ENCODE measurements at regions not wholly inside any gene's neighbourhood (a gene's known extent, or its start where the extent isn't known, plus 50 kb on each side); places are given as distances from the start of the nearest gene placed in this dataset.

GRCh38 chr4:187865914-187866313, 129.7 kb upstream of the ZFP42 start:
- Histone ChIP-seq H3K27ac (ENCODE audit: low read depth, low read length, poor library complexity, severe bottlenecking) (no peak overlapping the region), H3K4me1 (ENCODE audit: insufficient read depth, low read length, poor library complexity, severe bottlenecking) (no peaks in the 10 kb centered on the region), H3K9me3 (ENCODE audit: low read depth, low read length, poor library complexity, severe bottlenecking) (no peaks in the 10 kb centered on the region), H3K4me3 (ENCODE audit: low read depth, low read length, poor library complexity, severe bottlenecking) (no peak overlapping the region), H3K27me3 (replicated peaks; ENCODE audit: insufficient read depth, low read depth, low read length, poor library complexity) (no peaks in the 10 kb centered on the region), H3K36me3 (ENCODE audit: insufficient read depth, low read length, poor library complexity, severe bottlenecking) (no peaks in the 10 kb centered on the region)
- CTCF ChIA-PET = no interaction called here
- TF ChIP-seq CTCF (conservative IDR thresholded peaks at IDR 0.05; ENCODE audit: low read depth, low read length) = no peak
- TF ChIP-seq EZH2 (IDR thresholded peaks at IDR 0.05; ENCODE audit: borderline replicate concordance, low read depth, low read length, poor library complexity, severe bottlenecking) = no peak
- DNase-seq (ENCODE audit: low spot score) = peak; percentile 14
- POLR2A ChIA-PET (ENCODE audit: low non-redundant PET) = no interaction called here
- intact Hi-C loops (cut with micrococcal nuclease; ENCODE audit: unreplicated experiment) = no loop called here
- no TSS peak for BruUV-seq (replicated peaks)

DNA sequence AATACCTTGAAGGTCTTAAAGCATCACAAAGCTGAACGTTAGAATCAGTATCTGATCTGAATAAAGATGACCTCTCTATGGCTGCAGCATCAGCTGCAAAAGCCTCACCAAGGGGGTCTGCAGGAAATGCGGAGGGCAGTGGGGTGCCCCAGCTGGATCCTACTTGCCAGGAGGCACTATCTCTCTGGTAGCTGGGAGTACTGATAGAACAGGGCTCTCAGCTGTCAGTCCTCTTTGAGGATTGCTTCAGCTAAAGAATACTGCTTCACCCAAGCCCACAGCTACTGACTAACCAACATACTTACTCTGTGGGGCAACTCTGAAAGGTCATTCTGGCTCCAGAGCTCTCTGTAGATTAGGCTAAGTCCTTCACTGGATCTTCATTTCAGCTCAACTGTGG, 112.5 kb upstream of the ZFP42 start:
- DNase-seq (ENCODE audit: low spot score) = no peak
- Histone ChIP-seq H3K4me1 (ENCODE audit: insufficient read depth, low read length, poor library complexity, severe bottlenecking) (no peaks in the 10 kb centered on the region), H3K9me3 (ENCODE audit: low read depth, low read length, poor library complexity, severe bottlenecking) (no peaks in the 10 kb centered on the region), H3K4me3 (ENCODE audit: low read depth, low read length, poor library complexity, severe bottlenecking) (no peak overlapping the region), H3K27ac (ENCODE audit: low read depth, low read length, poor library complexity, severe bottlenecking) (no peak overlapping the region), H3K27me3 (replicated peaks; ENCODE audit: insufficient read depth, low read depth, low read length, poor library complexity) (peaks cover 11% of the 10 kb centered on the region), H3K36me3 (ENCODE audit: insufficient read depth, low read length, poor library complexity, severe bottlenecking) (no peaks in the 10 kb centered on the region)
- CTCF ChIA-PET = no interaction called here
- BruUV-seq (replicated peaks) = no TSS peak
- intact Hi-C loops (cut with micrococcal nuclease; ENCODE audit: unreplicated experiment) = no loop called here
- no peak for TF ChIP-seq EZH2 (IDR thresholded peaks at IDR 0.05; ENCODE audit: borderline replicate concordance, low read depth, low read length, poor library complexity, severe bottlenecking)
- TF ChIP-seq CTCF (conservative IDR thresholded peaks at IDR 0.05; ENCODE audit: low read depth, low read length) = no peak
- POLR2A ChIA-PET (ENCODE audit: low non-redundant PET) = no interaction called here

DNA sequence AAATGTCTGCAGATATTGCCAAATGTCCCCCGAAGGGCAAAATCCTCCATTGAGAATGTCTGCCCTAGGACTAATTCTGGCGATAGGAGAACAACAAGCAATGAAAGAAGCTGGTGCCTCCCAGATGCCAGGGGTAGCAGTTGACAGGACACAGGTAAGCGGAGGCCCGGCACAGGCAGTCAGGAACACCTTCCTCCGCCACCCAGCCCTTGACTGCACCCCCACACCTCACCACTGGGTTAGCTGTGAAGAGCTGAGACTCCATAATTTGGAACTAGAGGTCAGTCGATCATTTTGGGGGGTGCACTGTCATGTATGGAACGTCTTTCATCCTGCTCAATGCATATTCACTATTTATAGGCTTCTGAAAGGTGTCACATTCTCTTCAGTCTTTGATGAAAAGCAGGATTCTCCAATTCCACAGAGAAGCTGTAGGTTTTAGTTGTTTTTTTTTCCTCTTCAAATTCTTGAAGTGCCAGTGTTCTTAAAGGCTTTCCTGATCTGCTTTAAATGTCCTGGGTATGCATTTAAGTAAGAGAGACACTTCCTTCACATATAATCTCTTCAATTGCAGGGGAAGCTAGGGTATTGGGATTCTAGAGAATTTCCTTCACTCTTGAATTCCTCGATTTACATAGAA, 111.6 kb upstream of the ZFP42 start:
- no peaks in the 10 kb centered on the region for H3K36me3 ChIP-seq (ENCODE audit: insufficient read depth, low read length, poor library complexity, severe bottlenecking)
- TF ChIP-seq CTCF (conservative IDR thresholded peaks at IDR 0.05; ENCODE audit: low read depth, low read length) (no peak), EZH2 (IDR thresholded peaks at IDR 0.05; ENCODE audit: borderline replicate concordance, low read depth, low read length, poor library complexity, severe bottlenecking) (no peak)
- CTCF ChIA-PET = no interaction called here
- no peak for DNase-seq (ENCODE audit: low spot score)
- POLR2A ChIA-PET (ENCODE audit: low non-redundant PET) = no interaction called here
- no peak overlapping the region for H3K4me3 ChIP-seq (ENCODE audit: low read depth, low read length, poor library complexity, severe bottlenecking)
- intact Hi-C loops (cut with micrococcal nuclease; ENCODE audit: unreplicated experiment) = no loop called here
- H3K9me3 ChIP-seq (ENCODE audit: low read depth, low read length, poor library complexity, severe bottlenecking) = no peaks in the 10 kb centered on the region
- BruUV-seq (replicated peaks) = no TSS peak
- no peak overlapping the region for H3K27ac ChIP-seq (ENCODE audit: low read depth, low read length, poor library complexity, severe bottlenecking)
- H3K27me3 ChIP-seq (replicated peaks; ENCODE audit: insufficient read depth, low read depth, low read length, poor library complexity) = peaks cover 11% of the 10 kb centered on the region
- no peaks in the 10 kb centered on the region for H3K4me1 ChIP-seq (ENCODE audit: insufficient read depth, low read length, poor library complexity, severe bottlenecking)

Measured in A673 (cell line).